Caco-2 (cell line): ENCODE measurements at regions not wholly inside any gene's neighbourhood (a gene's known extent, or its start where the extent isn't known, plus 50 kb on each side); places are given as distances from the start of the nearest gene placed in this dataset.

ENCODE experiments used
- BruUV-seq: library from RNA; stranded (reverse); fragments of 400-500 nt; replicated peaks from 2 replicates; lab custom pipeline; 2021; lab: Mats Ljungman, UMichigan
- CTCF ChIA-PET: fragments of 300-600 bp; sonication (Branson Sonifier 250); formaldehyde crosslinking; loops from one replicate; lab custom pipeline; 2022; ENCODE audit warnings: antibody characterized with exemption; lab: Charles Lee
- POLR2A ChIA-PET: fragments of 300-600 bp; sonication (Branson Sonifier 250); formaldehyde crosslinking; loops from one replicate; lab custom pipeline; 2022; ENCODE audit warnings: antibody characterized with exemption; lab: Charles Lee
- DNase-seq, 2 experiments: peaks; one replicate each; pipeline versions ENCODE4 v3.0.0 to v3.0.0-alpha.2; 2020 to 2022
- H3K27me3 ChIP-seq: replicated peaks from 2 replicates; pipeline ENCODE4 v1.6.0; 2011; ENCODE audit warnings: low read length; ENCODE audit not compliant: control insufficient read depth, insufficient read depth
- H3K36me3 ChIP-seq: 2 replicates; pipeline ENCODE4 v1.5.1; 2011; ENCODE audit warnings: low read length; ENCODE audit not compliant: control insufficient read depth, insufficient read depth
- H3K4me1 ChIP-seq: fragments of 250-450 bp; sonication (Bioruptor Pico); 2 replicates; pipeline ENCODE4 v1.5.1; 2020; ENCODE audit warnings: mild to moderate bottlenecking
- H3K4me3 ChIP-seq: 2 replicates; pipeline ENCODE4 v1.5.1; 2011; ENCODE audit warnings: low read depth, mild to moderate bottlenecking, control low read depth, low read length
- H3K9me3 ChIP-seq: fragments of 250-450 bp; sonication (Bioruptor Pico); 2 replicates; pipeline ENCODE4 v1.5.1; 2020; ENCODE audit warnings: mild to moderate bottlenecking, moderate library complexity
- H3K27ac Mint-ChIP-seq: one replicate; pipeline ENCODE4 v1.8.0; 2022; ENCODE audit warnings: mixed read lengths; ENCODE audit not compliant: unreplicated experiment
- H3K27me3 Mint-ChIP-seq: one replicate; pipeline ENCODE4 v1.8.0; 2022; ENCODE audit warnings: mixed read lengths; ENCODE audit not compliant: insufficient read depth, unreplicated experiment
- H3K36me3 Mint-ChIP-seq: one replicate; pipeline ENCODE4 v1.8.0; 2022; ENCODE audit warnings: mild to moderate bottlenecking, mixed read lengths; ENCODE audit not compliant: insufficient read depth, unreplicated experiment
- H3K4me1 Mint-ChIP-seq: one replicate; pipeline ENCODE4 v1.8.0; 2022; ENCODE audit warnings: low read depth, mixed read lengths; ENCODE audit not compliant: unreplicated experiment
- H3K4me3 Mint-ChIP-seq: one replicate; pipeline ENCODE4 v1.8.0; 2022; ENCODE audit warnings: mild to moderate bottlenecking, moderate library complexity, mixed read lengths; ENCODE audit not compliant: unreplicated experiment
- H3K9me3 Mint-ChIP-seq: one replicate; pipeline ENCODE4 v1.8.0; 2022; ENCODE audit warnings: mixed read lengths; ENCODE audit not compliant: unreplicated experiment
- intact Hi-C: fragments of 100-400 bp; cut with micrococcal nuclease; formaldehyde crosslinking; loops from one replicate; pipeline ENCODE4 v1.10.0; 2022; ENCODE audit not compliant: unreplicated experiment
- TF ChIP-seq, protein P1 (sequence below), 2 experiments: fragments of 200-600 bp in 1 of 2; IDR thresholded peaks; 1 replicate in 1 of 2; 2 replicates in 1 of 2; pipeline versions ENCODE4 v1.5.1 to v1.8.0; 2011 to 2022; ENCODE audit warnings: antibody characterized with exemption in 1 of 2, control low read depth in 1 of 2, inconsistent platforms in 1 of 2, low read depth in 1 of 2, low read length in 1 of 2, mild to moderate bottlenecking in 1 of 2, moderate library complexity in 1 of 2; ENCODE audit not compliant: insufficient read depth in 1 of 2, severe bottlenecking in 1 of 2, unreplicated experiment in 1 of 2

DNA sequence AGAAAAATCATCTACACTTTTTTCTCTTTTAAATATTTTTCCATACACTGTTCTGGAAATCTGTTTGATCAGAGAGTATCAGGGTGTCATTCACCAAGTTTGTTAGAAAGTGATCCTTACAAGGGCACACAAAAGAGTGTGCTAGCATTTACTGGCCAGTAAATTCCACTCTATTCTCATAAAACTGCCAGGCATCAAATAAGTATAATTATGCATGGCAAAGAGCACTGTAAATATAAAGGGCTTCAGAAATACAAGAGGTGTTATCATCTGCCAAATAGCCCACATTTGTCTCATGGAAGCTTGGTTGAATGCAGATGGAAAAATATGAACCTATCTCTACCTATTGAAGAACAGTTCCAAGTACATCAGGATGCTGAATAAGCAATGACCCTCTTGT is 847.3 kb upstream of the ACVR2A start:
- TF ChIP-seq, protein P1, sequence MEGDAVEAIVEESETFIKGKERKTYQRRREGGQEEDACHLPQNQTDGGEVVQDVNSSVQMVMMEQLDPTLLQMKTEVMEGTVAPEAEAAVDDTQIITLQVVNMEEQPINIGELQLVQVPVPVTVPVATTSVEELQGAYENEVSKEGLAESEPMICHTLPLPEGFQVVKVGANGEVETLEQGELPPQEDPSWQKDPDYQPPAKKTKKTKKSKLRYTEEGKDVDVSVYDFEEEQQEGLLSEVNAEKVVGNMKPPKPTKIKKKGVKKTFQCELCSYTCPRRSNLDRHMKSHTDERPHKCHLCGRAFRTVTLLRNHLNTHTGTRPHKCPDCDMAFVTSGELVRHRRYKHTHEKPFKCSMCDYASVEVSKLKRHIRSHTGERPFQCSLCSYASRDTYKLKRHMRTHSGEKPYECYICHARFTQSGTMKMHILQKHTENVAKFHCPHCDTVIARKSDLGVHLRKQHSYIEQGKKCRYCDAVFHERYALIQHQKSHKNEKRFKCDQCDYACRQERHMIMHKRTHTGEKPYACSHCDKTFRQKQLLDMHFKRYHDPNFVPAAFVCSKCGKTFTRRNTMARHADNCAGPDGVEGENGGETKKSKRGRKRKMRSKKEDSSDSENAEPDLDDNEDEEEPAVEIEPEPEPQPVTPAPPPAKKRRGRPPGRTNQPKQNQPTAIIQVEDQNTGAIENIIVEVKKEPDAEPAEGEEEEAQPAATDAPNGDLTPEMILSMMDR (IDR thresholded peaks at IDR 0.05; ENCODE audit: insufficient read depth in 1 of 2, low read depth in 1 of 2, low read length in 1 of 2, severe bottlenecking in 1 of 2, unreplicated experiment in 1 of 2), result no peak
- Mint-ChIP-seq H3K27ac (no peak overlapping the region), H3K36me3 (no peaks in the 10 kb centered on the region), H3K27me3 (no peaks in the 10 kb centered on the region), H3K4me1 (peaks cover 7% of the 10 kb centered on the region), H3K4me3 (no peak overlapping the region), H3K9me3 (no peaks in the 10 kb centered on the region)
- BruUV-seq, result no TSS peak
- Histone ChIP-seq H3K27me3 (no peaks in the 10 kb centered on the region), H3K4me3 (no peak overlapping the region), H3K4me1 (no peaks in the 10 kb centered on the region), H3K36me3 (no peaks in the 10 kb centered on the region), H3K9me3 (no peaks in the 10 kb centered on the region)
- POLR2A ChIA-PET, result no interaction called here
- no peak for DNase-seq
- intact Hi-C loops, result no loop called here
- CTCF ChIA-PET, result no interaction called here

GRCh38 chr2:146994246-146994645 is 850.6 kb upstream of the ACVR2A start:
- no peaks in the 10 kb centered on the region for H3K9me3 ChIP-seq
- no peaks in the 10 kb centered on the region for H3K36me3 ChIP-seq
- Mint-ChIP-seq H3K27me3 (peaks cover 2% of the 10 kb centered on the region), H3K4me1 (no peaks in the 10 kb centered on the region), H3K9me3 (no peaks in the 10 kb centered on the region), H3K27ac (no peak overlapping the region), H3K36me3 (no peaks in the 10 kb centered on the region), H3K4me3 (no peak overlapping the region)
- BruUV-seq, result no TSS peak
- no peak overlapping the region for H3K4me3 ChIP-seq
- ChIA-PET CTCF (no interaction called here), POLR2A (no interaction called here)
- intact Hi-C loops, result no loop called here
- H3K27me3 ChIP-seq, result no peaks in the 10 kb centered on the region
- no peaks in the 10 kb centered on the region for H3K4me1 ChIP-seq
- DNase-seq, result no peak
- TF ChIP-seq, protein P1 (IDR thresholded peaks at IDR 0.05; ENCODE audit: insufficient read depth in 1 of 2, low read depth in 1 of 2, low read length in 1 of 2, severe bottlenecking in 1 of 2, unreplicated experiment in 1 of 2), result no peak

GRCh38 chr2:146992466-146992865 is 852.4 kb upstream of the ACVR2A start:
- POLR2A ChIA-PET, result no interaction called here
- intact Hi-C loops, result no loop called here
- H3K27me3 Mint-ChIP-seq, result peaks cover 2% of the 10 kb centered on the region
- no peaks in the 10 kb centered on the region for H3K4me1 ChIP-seq
- TF ChIP-seq, protein P1 (IDR thresholded peaks at IDR 0.05; ENCODE audit: insufficient read depth in 1 of 2, low read depth in 1 of 2, low read length in 1 of 2, severe bottlenecking in 1 of 2, unreplicated experiment in 1 of 2), result no peak
- H3K4me1 Mint-ChIP-seq, result no peaks in the 10 kb centered on the region
- H3K9me3 Mint-ChIP-seq, result no peaks in the 10 kb centered on the region
- no peaks in the 10 kb centered on the region for H3K27me3 ChIP-seq
- H3K4me3 ChIP-seq, result no peak overlapping the region
- no peaks in the 10 kb centered on the region for H3K9me3 ChIP-seq
- no peak for DNase-seq
- CTCF ChIA-PET, result no interaction called here
- H3K36me3 Mint-ChIP-seq, result no peaks in the 10 kb centered on the region
- BruUV-seq, result no TSS peak
- no peak overlapping the region for H3K4me3 Mint-ChIP-seq
- no peak overlapping the region for H3K27ac Mint-ChIP-seq
- no peaks in the 10 kb centered on the region for H3K36me3 ChIP-seq
